ENCODE measurements at regions not wholly inside any gene's neighbourhood (a gene's known extent, or its start where the extent isn't known, plus 50 kb on each side); places are given as distances from the start of the nearest gene placed in this dataset.

DNA sequence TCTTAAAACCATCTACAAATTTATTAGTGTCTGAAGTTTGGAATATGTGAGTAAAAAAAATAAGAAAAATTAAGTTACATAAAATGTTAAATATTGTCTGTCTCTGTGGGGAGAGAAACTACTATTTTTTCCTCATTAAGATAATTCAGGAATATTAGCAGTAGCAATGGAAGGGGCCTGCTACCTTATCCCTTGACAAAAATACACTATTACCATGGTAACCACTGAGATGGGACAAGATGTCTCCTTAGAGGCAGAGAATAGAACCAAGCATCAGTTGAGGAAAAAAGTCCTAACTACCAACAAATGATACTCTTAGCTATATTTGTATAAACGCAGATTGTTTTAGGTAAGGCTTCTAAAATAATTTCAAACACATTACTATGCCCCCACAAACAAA lies 150.7 kb upstream of the LSM8 start:
- DNase-seq (ENCODE audit: low read depth): no peak
- TF ChIP-seq, protein P1, sequence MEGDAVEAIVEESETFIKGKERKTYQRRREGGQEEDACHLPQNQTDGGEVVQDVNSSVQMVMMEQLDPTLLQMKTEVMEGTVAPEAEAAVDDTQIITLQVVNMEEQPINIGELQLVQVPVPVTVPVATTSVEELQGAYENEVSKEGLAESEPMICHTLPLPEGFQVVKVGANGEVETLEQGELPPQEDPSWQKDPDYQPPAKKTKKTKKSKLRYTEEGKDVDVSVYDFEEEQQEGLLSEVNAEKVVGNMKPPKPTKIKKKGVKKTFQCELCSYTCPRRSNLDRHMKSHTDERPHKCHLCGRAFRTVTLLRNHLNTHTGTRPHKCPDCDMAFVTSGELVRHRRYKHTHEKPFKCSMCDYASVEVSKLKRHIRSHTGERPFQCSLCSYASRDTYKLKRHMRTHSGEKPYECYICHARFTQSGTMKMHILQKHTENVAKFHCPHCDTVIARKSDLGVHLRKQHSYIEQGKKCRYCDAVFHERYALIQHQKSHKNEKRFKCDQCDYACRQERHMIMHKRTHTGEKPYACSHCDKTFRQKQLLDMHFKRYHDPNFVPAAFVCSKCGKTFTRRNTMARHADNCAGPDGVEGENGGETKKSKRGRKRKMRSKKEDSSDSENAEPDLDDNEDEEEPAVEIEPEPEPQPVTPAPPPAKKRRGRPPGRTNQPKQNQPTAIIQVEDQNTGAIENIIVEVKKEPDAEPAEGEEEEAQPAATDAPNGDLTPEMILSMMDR (IDR thresholded peaks at IDR 0.05; ENCODE audit: control insufficient read depth, extremely low read depth, insufficient read depth): no peak
- no peak overlapping the region for H3K4me3 ChIP-seq (ENCODE audit: low read depth, low read length)

- DNase-seq (ENCODE audit: low read depth): no peak
- TF ChIP-seq, protein P1 (IDR thresholded peaks at IDR 0.05; ENCODE audit: control insufficient read depth, extremely low read depth, insufficient read depth): no peak
- no peak overlapping the region for H3K4me3 ChIP-seq (ENCODE audit: low read depth, low read length)
Measured at GRCh38 chr7:118039963-118040489, 143.9 kb upstream of the LSM8 start.

GRCh38 chr7:118040562-118040961 lies 143.4 kb upstream of the LSM8 start:
- no peak for DNase-seq (ENCODE audit: low read depth)

DNA sequence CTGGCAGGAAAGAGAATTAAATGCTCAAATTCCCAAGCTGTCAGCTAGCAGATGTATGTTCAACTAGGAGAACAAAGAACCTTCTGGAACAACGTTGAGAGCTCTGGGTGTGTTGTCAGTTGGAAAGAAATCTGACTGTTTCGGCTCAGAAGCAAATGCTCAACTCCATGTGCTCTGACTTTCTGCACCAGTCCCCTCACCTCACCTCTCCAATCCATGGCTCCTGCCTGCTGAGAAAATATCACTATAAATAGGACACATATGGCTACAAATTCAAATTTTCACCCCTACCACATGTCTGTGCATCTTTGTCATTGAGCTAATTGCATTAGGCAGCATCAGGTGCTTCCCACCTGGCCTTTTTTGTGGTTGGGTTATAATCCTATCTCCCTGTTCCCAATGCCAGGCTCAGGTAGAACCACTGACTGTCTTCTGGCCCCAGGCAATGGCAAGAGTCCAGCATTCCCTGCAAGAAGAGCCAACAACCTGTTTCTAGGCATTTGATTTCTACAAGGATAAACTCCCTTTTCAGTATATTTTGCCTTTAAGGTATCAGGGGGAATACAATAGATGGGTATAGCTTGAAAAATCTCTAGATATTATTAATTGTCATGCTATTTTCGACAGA lies 142.6 kb upstream of the LSM8 start:
- H3K4me3 ChIP-seq (ENCODE audit: low read depth, low read length): no peak overlapping the region
- TF ChIP-seq, protein P1 (IDR thresholded peaks at IDR 0.05; ENCODE audit: control insufficient read depth, extremely low read depth, insufficient read depth): no peak
- peak; percentile 44 for DNase-seq (ENCODE audit: low read depth)

More at GRCh38 chr7:118040562-118040961, 143.4 kb upstream of the LSM8 start:
- TF ChIP-seq, protein P1 (IDR thresholded peaks at IDR 0.05; ENCODE audit: control insufficient read depth, extremely low read depth, insufficient read depth): no peak
- H3K4me3 ChIP-seq (ENCODE audit: low read depth, low read length): no peak overlapping the region

DNA sequence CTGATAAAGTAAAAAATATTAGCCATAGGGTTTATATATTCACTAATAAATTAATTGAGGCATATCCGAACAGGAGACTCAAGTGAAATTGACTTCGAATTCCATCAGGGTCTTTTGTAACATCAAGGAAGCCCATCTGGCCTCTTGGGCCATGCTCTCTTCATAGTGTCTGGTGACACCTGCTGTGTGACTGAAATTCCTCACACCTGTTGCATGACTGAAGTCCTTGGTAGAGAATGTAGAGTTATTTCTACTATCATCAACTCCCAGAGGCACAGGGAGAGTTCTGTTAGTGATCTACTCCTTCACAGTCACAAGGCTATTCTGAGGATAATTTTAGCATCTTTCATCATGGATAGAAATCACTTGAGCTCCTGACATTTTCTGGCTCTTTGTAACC lies 138.3 kb upstream of the LSM8 start:
- TF ChIP-seq, protein P1 (IDR thresholded peaks at IDR 0.05; ENCODE audit: control insufficient read depth, extremely low read depth, insufficient read depth): no peak
- no peak for DNase-seq (ENCODE audit: low read depth)
- no peak overlapping the region for H3K4me3 ChIP-seq (ENCODE audit: low read depth, low read length)

GRCh38 chr7:118046086-118046485 lies 137.9 kb upstream of the LSM8 start:
- no peak overlapping the region for H3K4me3 ChIP-seq (ENCODE audit: low read depth, low read length)
- no peak for DNase-seq (ENCODE audit: low read depth)
- TF ChIP-seq, protein P1 (IDR thresholded peaks at IDR 0.05; ENCODE audit: control insufficient read depth, extremely low read depth, insufficient read depth): no peak

GRCh38 chr7:118046801-118047200 lies 137.2 kb upstream of the LSM8 start:
- TF ChIP-seq, protein P1 (IDR thresholded peaks at IDR 0.05; ENCODE audit: control insufficient read depth, extremely low read depth, insufficient read depth): no peak
- no peak overlapping the region for H3K4me3 ChIP-seq (ENCODE audit: low read depth, low read length)
- DNase-seq (ENCODE audit: low read depth): no peak

Measured in LNCaP clone FGC (cell line).